CD8-positive, alpha-beta memory T cell (primary cell): ENCODE measurements at regions not wholly inside any gene's neighbourhood (a gene's known extent, or its start where the extent isn't known, plus 50 kb on each side); places are given as distances from the start of the nearest gene placed in this dataset.

ENCODE experiments used
- CTCF ChIA-PET: fragments of 350-600 bp; sonication (Branson Sonifier 250); formaldehyde crosslinking; loops from one replicate; lab custom pipeline; 2021; ENCODE audit warnings: antibody characterized with exemption; lab: Charles Lee
- POLR2A ChIA-PET: fragments of 350-600 bp; sonication (Branson Sonifier 250); formaldehyde crosslinking; loops from one replicate; lab custom pipeline; 2021; ENCODE audit warnings: antibody characterized with exemption; lab: Charles Lee
- DNase-seq, 5 donors: peaks; one replicate each; pipeline versions ENCODE4 v3.0.0 to v3.0.0-alpha.2; 2020 to 2022; ENCODE audit warnings: mixed read lengths in 1 of 5
- H3K27ac ChIP-seq: one replicate; pipeline ENCODE4 v1.7.0; 2013; ENCODE audit warnings: low read depth, mild to moderate bottlenecking, low read length, moderate library complexity
- H3K27me3 ChIP-seq: 2 replicates; pipeline ENCODE4 v1.7.0; 2013; ENCODE audit warnings: low read length, mild to moderate bottlenecking; ENCODE audit not compliant: insufficient read depth, poor library complexity, severe bottlenecking
- H3K36me3 ChIP-seq: 2 replicates; pipeline ENCODE4 v1.7.0; 2013; ENCODE audit warnings: mild to moderate bottlenecking, low read length, moderate library complexity; ENCODE audit not compliant: insufficient read depth
- H3K4me1 ChIP-seq: 2 replicates; pipeline ENCODE4 v1.7.0; 2013; ENCODE audit warnings: mild to moderate bottlenecking, low read length, moderate library complexity; ENCODE audit not compliant: insufficient read depth
- H3K4me3 ChIP-seq: 2 replicates; pipeline ENCODE4 v1.7.0; 2013; ENCODE audit warnings: mild to moderate bottlenecking, low read length
- H3K9me3 ChIP-seq: 2 replicates; pipeline ENCODE4 v1.7.0; 2013; ENCODE audit warnings: mild to moderate bottlenecking, low read length
- H3K27ac Mint-ChIP-seq, 8 donors: one replicate each; pipeline ENCODE4 v1.8.0; 2020 to 2021; ENCODE audit warnings: mixed read lengths in 8 of 8, mild to moderate bottlenecking in 6 of 8, inconsistent platforms in 3 of 8, moderate library complexity in 3 of 8
- H3K27me3 Mint-ChIP-seq, 2 donors: one replicate each; pipeline ENCODE4 v1.8.0; 2020 to 2021; ENCODE audit warnings: mixed read lengths in 2 of 2, mild to moderate bottlenecking in 1 of 2, moderate library complexity in 1 of 2
- H3K36me3 Mint-ChIP-seq, 3 donors: one replicate each; pipeline ENCODE4 v1.8.0; 2020 to 2021; ENCODE audit warnings: mixed read lengths in 3 of 3, inconsistent platforms in 1 of 3, mild to moderate bottlenecking in 1 of 3
- H3K4me1 Mint-ChIP-seq, 3 donors: one replicate each; pipeline ENCODE4 v1.8.0; 2020 to 2021; ENCODE audit warnings: mixed read lengths in 3 of 3, inconsistent platforms in 1 of 3, mild to moderate bottlenecking in 1 of 3
- H3K4me3 Mint-ChIP-seq, 7 donors: one replicate each; pipeline ENCODE4 v1.8.0; 2020 to 2021; ENCODE audit warnings: mixed read lengths in 7 of 7, mild to moderate bottlenecking in 6 of 7, moderate library complexity in 4 of 7, inconsistent platforms in 2 of 7
- H3K9me3 Mint-ChIP-seq, 5 donors: one replicate each; pipeline ENCODE4 v1.8.0; 2020 to 2022; ENCODE audit warnings: mixed read lengths in 5 of 5, mild to moderate bottlenecking in 3 of 5, moderate library complexity in 2 of 5, inconsistent platforms in 1 of 5

GRCh38 chr10:83968052-83968451, 171.3 kb upstream of the GHITM start:
- CTCF ChIA-PET, result no interaction called here
- POLR2A ChIA-PET, result no interaction called here
- H3K4me1 ChIP-seq, result no peaks in the 10 kb centered on the region
- H3K4me3 ChIP-seq, result no peak overlapping the region
- no peaks in the 10 kb centered on the region for H3K27me3 ChIP-seq
- H3K27ac Mint-ChIP-seq, result no peak overlapping the region
- H3K36me3 ChIP-seq, result no peaks in the 10 kb centered on the region
- no peak overlapping the region for H3K4me3 Mint-ChIP-seq
- no peaks in the 10 kb centered on the region for H3K9me3 ChIP-seq
- H3K9me3 Mint-ChIP-seq, result peaks cover 0 to 2% (median 0%) of the 10 kb centered on the region in 5 donors
- peaks cover 0 to 3% of the 10 kb centered on the region in 2 donors for H3K27me3 Mint-ChIP-seq
- no peak overlapping the region for H3K27ac ChIP-seq
- no peak for DNase-seq
- no peaks in the 10 kb centered on the region for H3K36me3 Mint-ChIP-seq
- no peaks in the 10 kb centered on the region for H3K4me1 Mint-ChIP-seq

GRCh38 chr10:83978681-83979383, 160.5 kb upstream of the GHITM start:
- ChIA-PET POLR2A (no interaction called here), CTCF (no interaction called here)
- Mint-ChIP-seq H3K27ac (no peak overlapping the region), H3K9me3 (no peaks in the 10 kb centered on the region), H3K36me3 (no peaks in the 10 kb centered on the region), H3K27me3 (peaks cover 0 to 5% of the 10 kb centered on the region in 2 donors), H3K4me1 (no peaks in the 10 kb centered on the region), H3K4me3 (no peak overlapping the region)
- Histone ChIP-seq H3K4me3 (no peak overlapping the region), H3K9me3 (no peaks in the 10 kb centered on the region), H3K36me3 (no peaks in the 10 kb centered on the region), H3K27ac (no peak overlapping the region), H3K27me3 (no peaks in the 10 kb centered on the region), H3K4me1 (no peaks in the 10 kb centered on the region)
- DNase-seq, result no peak

- DNase-seq, result no peak
- Mint-ChIP-seq H3K4me3 (no peak overlapping the region), H3K27ac (no peak overlapping the region), H3K9me3 (no peaks in the 10 kb centered on the region), H3K4me1 (peaks cover 0 to 2% (median 0%) of the 10 kb centered on the region in 3 donors), H3K27me3 (peaks cover 3 to 7% of the 10 kb centered on the region in 2 donors), H3K36me3 (no peaks in the 10 kb centered on the region)
- Histone ChIP-seq H3K4me3 (no peak overlapping the region), H3K27ac (no peak overlapping the region), H3K27me3 (no peaks in the 10 kb centered on the region), H3K4me1 (no peaks in the 10 kb centered on the region), H3K9me3 (no peaks in the 10 kb centered on the region), H3K36me3 (no peaks in the 10 kb centered on the region)
- POLR2A ChIA-PET, result no interaction called here
- CTCF ChIA-PET, result no interaction called here
Measured at GRCh38 chr10:83982812-83983211, 156.5 kb upstream of the GHITM start.

- DNase-seq, result no peak
- no peaks in the 10 kb centered on the region for H3K27me3 ChIP-seq
- H3K9me3 ChIP-seq, result no peaks in the 10 kb centered on the region
- peaks cover 0 to 5% (median 4%) of the 10 kb centered on the region in 3 donors for H3K4me1 Mint-ChIP-seq
- no peaks in the 10 kb centered on the region for H3K36me3 ChIP-seq
- no peak overlapping the region for H3K27ac Mint-ChIP-seq
- H3K4me1 ChIP-seq, result no peaks in the 10 kb centered on the region
- no peaks in the 10 kb centered on the region for H3K36me3 Mint-ChIP-seq
- ChIA-PET CTCF (no interaction called here), POLR2A (no interaction called here)
- no peak overlapping the region for H3K27ac ChIP-seq
- no peaks in the 10 kb centered on the region for H3K9me3 Mint-ChIP-seq
- no peak overlapping the region for H3K4me3 Mint-ChIP-seq
- H3K4me3 ChIP-seq, result no peak overlapping the region
- H3K27me3 Mint-ChIP-seq, result peaks cover 0 to 10% of the 10 kb centered on the region in 2 donors
Measured at GRCh38 chr10:83983578-83984255, 155.6 kb upstream of the GHITM start.

- DNase-seq, result no peak
- no peak overlapping the region for H3K4me3 ChIP-seq
- no peaks in the 10 kb centered on the region for H3K9me3 ChIP-seq
- Mint-ChIP-seq H3K27me3 (peaks cover 0 to 10% of the 10 kb centered on the region in 2 donors), H3K27ac (no peak overlapping the region), H3K4me1 (peaks cover 0 to 5% (median 4%) of the 10 kb centered on the region in 3 donors), H3K36me3 (no peaks in the 10 kb centered on the region), H3K4me3 (no peak overlapping the region), H3K9me3 (no peaks in the 10 kb centered on the region)
- POLR2A ChIA-PET, result no interaction called here
- CTCF ChIA-PET, result no interaction called here
- no peaks in the 10 kb centered on the region for H3K27me3 ChIP-seq
- no peaks in the 10 kb centered on the region for H3K4me1 ChIP-seq
- H3K27ac ChIP-seq, result no peak overlapping the region
- no peaks in the 10 kb centered on the region for H3K36me3 ChIP-seq
Measured at GRCh38 chr10:83984256-83984640, 155.1 kb upstream of the GHITM start.

- Histone ChIP-seq H3K36me3 (no peaks in the 10 kb centered on the region), H3K4me3 (no peak overlapping the region), H3K27me3 (no peaks in the 10 kb centered on the region), H3K27ac (no peak overlapping the region), H3K4me1 (no peaks in the 10 kb centered on the region), H3K9me3 (no peaks in the 10 kb centered on the region)
- H3K27ac Mint-ChIP-seq, result no peak overlapping the region
- ChIA-PET POLR2A (no interaction called here), CTCF (no interaction called here)
- no peak for DNase-seq
- no peak overlapping the region for H3K4me3 Mint-ChIP-seq
- H3K27me3 Mint-ChIP-seq, result peaks cover 0 to 10% of the 10 kb centered on the region in 2 donors
- peaks cover 0 to 5% (median 4%) of the 10 kb centered on the region in 3 donors for H3K4me1 Mint-ChIP-seq
- H3K9me3 Mint-ChIP-seq, result no peaks in the 10 kb centered on the region
- H3K36me3 Mint-ChIP-seq, result no peaks in the 10 kb centered on the region
Measured at GRCh38 chr10:83986800-83987199, 152.5 kb upstream of the GHITM start.

- H3K4me3 ChIP-seq, result no peak overlapping the region
- no peaks in the 10 kb centered on the region for H3K36me3 ChIP-seq
- no peak overlapping the region for H3K4me3 Mint-ChIP-seq
- DNase-seq, result no peak
- H3K4me1 Mint-ChIP-seq, result peaks cover 0 to 5% (median 4%) of the 10 kb centered on the region in 3 donors
- H3K27ac Mint-ChIP-seq, result no peak overlapping the region
- no peaks in the 10 kb centered on the region for H3K27me3 ChIP-seq
- no peaks in the 10 kb centered on the region for H3K9me3 ChIP-seq
- CTCF ChIA-PET, result no interaction called here
- no peaks in the 10 kb centered on the region for H3K36me3 Mint-ChIP-seq
- H3K27me3 Mint-ChIP-seq, result peaks cover 0 to 10% of the 10 kb centered on the region in 2 donors
- no peaks in the 10 kb centered on the region for H3K9me3 Mint-ChIP-seq
- H3K27ac ChIP-seq, result no peak overlapping the region
- POLR2A ChIA-PET, result no interaction called here
- no peaks in the 10 kb centered on the region for H3K4me1 ChIP-seq
Measured at GRCh38 chr10:83987216-83987615, 152.1 kb upstream of the GHITM start.

- CTCF ChIA-PET, result interaction anchor here (1.5 kb wide), 1 partner anchor 9 kb away, joined by 4 read pairs; no protein-coding TSS in a partner anchor
- H3K27me3 Mint-ChIP-seq, result peaks cover 0 to 10% of the 10 kb centered on the region in 2 donors
Measured at GRCh38 chr10:83988435-83988834, 150.9 kb upstream of the GHITM start.

More at GRCh38 chr10:83988435-83988834, 150.9 kb upstream of the GHITM start:
- no peaks in the 10 kb centered on the region for H3K36me3 ChIP-seq
- Mint-ChIP-seq H3K9me3 (no peaks in the 10 kb centered on the region), H3K27ac (no peak overlapping the region), H3K4me3 (no peak overlapping the region), H3K4me1 (peaks cover 0 to 5% (median 4%) of the 10 kb centered on the region in 3 donors), H3K36me3 (no peaks in the 10 kb centered on the region)
- H3K9me3 ChIP-seq, result no peaks in the 10 kb centered on the region
- no peaks in the 10 kb centered on the region for H3K4me1 ChIP-seq
- no peak overlapping the region for H3K27ac ChIP-seq
- H3K4me3 ChIP-seq, result no peak overlapping the region
- no peaks in the 10 kb centered on the region for H3K27me3 ChIP-seq
- DNase-seq, result no peak
- POLR2A ChIA-PET, result no interaction called here
